RPMI8226 (cell line): ENCODE measurements at regions not wholly inside any gene's neighbourhood (a gene's known extent, or its start where the extent isn't known, plus 50 kb on each side); places are given as distances from the start of the nearest gene placed in this dataset.
"Not testable (repeated sequence)": the region's sequence is repeated elsewhere in the genome, so short reads cannot be mapped to it uniquely, and the experiment has no call there.

Experiments used
- DNase-seq: peaks from one replicate; pipeline ENCODE4 v3.0.0-alpha.2; 2015

- DNase-seq = no peak
These were observed 67.4 kb upstream of the ADGRA1 start for GRCh38 chr10:133020193-133020817.

DNA sequence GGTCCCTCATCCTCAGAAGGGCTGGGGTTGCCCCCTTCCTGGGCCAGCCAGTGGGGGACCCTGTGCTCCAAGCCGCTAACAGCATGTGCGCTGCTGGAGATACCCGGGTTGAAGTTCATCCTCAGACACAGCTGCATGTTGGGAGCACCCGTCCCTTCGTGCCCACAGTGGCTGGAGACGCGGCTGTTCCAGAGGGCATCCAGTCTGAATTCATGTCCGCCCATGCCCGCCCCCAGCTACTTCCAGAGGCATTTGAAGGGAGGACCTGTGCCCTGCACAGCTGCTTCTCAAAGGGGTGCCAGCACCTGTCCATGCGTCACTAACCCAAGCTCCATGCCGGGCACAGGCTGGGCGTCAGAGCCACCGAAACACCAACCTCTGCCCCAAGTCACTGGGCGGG, 68.1 kb upstream of the ADGRA1 start:
- DNase-seq = no peak

DNA sequence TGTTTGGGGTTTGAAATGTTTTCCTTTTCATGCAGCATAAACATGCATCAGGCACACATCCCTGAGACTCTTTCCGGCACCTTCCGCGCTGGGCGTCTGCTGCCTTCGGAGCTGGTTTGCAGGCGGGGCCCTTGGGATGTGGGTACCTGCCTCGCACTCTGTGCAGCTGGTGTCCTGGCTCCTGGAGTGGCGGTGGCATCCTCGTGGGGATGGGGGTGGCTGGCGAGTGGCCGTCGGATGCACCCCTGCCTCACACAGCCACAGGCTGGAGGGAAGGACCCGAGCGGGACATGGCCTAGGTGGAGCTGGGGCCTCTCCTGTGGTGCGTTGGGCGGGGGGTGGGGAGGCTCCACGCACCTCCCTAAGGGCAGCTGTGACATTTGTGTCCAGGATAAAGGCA, 68.5 kb upstream of the ADGRA1 start:
- DNase-seq = no peak

GRCh38 chr10:133018491-133018890, 69.2 kb upstream of the ADGRA1 start:
- no peak for DNase-seq

DNA sequence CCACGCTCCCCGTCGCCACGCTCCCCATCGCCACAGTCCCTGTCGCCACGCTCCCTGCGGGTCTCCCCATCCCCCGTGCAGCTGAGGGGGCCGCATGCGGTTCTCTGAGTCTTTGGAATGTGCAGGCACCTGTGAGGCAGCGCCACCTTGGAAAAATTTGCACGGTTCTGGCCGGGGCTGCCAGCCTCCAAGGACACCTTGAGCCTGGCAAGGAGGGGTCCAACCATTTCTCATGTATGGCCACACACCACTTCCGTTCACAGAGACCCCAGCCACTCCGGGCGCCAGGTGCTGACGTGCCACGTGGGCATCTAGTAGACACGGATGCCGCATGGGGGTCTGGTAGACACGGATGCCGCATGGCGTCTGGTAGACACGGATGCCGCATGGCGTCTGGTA, 70.5 kb upstream of the ADGRA1 start:
- no peak for DNase-seq

- DNase-seq = no peak
These were observed 71.1 kb upstream of the ADGRA1 start for GRCh38 chr10:133016493-133017202.

DNA sequence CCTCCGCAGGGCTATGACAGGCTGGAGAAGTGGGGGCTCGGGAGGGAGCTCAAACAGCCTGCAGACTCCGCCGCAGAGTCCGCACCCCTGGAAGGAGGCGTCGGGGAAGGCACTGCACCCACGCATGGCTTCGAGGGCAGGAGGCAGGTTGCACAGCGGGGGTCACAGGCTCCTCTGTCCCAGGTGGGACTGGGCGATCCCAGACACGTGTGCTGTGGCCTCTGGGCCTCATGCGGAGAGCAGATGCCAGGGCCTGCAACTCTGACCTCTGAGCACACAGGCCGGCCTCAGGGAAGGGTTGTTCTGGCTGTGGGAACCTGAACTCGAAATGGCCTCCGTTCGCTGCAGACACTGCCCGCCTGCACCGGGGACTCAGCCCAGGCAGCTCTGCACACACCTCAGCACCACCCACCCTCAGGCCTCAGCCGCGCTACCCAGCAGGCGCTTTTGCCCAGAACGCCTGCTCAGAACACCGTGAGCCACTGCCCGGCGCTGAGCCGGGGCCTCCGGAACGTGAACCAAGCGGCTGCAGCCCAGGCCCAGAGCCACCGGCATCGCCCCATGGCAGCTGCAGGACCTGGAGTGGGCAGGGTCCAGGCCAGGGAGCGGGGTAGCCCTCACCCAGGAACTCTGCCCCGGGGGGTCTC, 71.8 kb upstream of the ADGRA1 start:
- DNase-seq = no peak

GRCh38 chr10:133015321-133015720, 72.4 kb upstream of the ADGRA1 start:
- no peak for DNase-seq

- DNase-seq = no peak
These were observed 72.2 kb upstream of the CFAP46 start for GRCh38 chr10:133014416-133015210.

GRCh38 chr10:133013463-133013862, 71.1 kb upstream of the CFAP46 start:
- DNase-seq = no peak

GRCh38 chr10:133012573-133013359, 70.4 kb upstream of the CFAP46 start:
- no peak for DNase-seq

DNA sequence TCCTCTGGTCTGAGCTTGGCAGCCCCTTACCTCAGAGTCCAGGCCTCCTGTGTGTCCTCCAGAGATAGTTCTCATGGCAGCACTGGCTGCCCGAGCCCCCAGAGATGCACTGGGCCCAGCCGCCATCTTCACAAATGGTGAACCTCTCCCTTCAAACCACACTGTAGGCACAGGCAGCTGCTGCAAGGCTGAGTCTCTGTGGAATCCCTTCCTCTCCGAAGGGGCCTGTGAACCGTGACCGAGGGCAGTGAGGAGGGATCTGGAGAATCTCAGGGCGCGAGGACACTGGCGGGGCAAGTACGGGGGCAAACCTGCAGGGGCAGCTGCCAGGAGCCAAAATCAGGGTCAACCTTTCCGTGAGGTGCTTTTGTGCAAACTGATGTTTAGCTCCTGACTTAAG, 69.5 kb upstream of the CFAP46 start:
- no peak for DNase-seq

DNA sequence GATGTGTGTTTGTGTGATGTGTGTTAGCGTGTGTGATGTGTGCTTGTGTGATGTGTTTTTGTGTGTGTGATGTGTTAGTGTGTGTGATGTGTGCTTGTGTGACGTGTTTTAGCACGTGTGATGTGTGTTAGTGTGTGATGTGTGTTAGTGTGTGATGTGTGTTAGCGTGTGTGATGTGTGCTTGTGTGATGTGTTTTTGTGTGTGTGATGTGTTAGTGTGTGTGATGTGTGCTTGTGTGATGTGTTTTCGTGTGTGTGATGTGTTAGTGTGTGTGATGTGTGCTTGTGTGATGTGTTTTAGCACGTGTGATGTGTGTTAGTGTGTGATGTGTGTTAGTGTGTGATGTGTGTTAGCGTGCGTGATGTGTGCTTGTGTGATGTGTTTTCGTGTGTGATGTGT, 69.0 kb upstream of the CFAP46 start:
- DNase-seq = not testable (repeated sequence)

DNA sequence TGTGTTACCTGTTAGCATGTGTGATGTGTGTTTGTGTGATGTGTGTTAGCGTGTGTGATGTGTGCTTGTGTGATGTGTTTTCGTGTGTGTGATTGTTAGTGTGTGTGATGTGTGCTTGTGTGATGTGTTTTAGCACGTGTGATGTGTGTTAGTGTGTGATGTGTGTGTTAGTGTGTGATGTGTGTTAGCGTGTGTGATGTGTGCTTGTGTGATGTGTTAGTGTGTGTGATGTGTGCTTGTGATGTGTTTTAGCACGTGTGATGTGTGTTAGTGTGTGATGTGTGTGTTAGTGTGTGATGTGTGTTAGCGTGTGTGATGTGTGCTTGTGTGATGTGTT, 68.4 kb upstream of the CFAP46 start:
- DNase-seq = not testable (repeated sequence)

- no peak for DNase-seq
These were observed 67.9 kb upstream of the CFAP46 start for GRCh38 chr10:133010095-133010842.

GRCh38 chr10:133009218-133009950, 67.0 kb upstream of the CFAP46 start:
- DNase-seq = peak; percentile 70

GRCh38 chr10:133008736-133009135, 66.4 kb upstream of the CFAP46 start:
- DNase-seq = no peak

DNA sequence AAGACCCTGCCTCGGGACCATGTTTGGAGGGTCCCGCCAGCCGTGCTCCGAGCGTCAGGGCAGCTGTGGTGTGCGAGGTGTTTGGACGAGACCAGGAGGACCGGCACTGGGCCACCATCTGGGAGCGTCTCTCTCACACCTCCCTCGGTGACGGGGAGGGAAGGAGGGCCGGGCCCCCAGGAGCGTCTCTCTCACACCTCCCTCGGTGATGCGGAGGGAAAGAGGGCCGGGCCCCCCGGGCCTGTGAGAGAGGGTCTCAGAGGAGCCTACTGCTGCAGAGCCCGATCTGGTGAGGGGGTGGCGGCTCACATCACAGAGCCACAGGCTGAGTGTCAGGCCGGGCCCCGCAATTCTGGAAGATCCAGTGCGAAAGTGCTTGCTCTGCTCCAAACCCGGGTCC, 65.8 kb upstream of the CFAP46 start:
- DNase-seq = no peak

DNA sequence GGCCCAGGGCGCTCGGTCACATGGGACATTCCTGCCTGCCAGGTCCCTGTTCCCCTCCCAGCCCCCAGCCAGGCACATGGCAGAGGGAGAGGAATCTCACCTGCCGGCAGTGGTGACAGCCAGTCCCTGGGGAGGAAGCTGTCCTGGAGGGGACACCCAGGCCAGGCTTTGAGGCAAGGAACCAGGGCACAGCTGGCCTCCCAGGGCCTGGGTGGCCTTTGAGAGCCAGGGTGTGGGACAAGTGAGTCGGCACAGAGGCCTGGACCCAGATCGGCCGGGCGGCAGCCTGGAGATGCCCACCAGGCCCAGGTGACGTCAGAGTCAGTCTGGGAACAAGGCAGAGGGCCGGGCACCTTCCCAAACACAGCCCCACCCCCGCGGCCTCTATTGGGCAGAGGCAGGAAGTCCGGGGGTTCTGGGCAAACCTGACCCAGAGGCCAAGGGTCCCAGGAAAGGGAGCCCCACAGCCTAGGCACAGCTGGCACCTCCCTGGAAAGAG, 65.0 kb upstream of the CFAP46 start:
- no peak for DNase-seq

DNA sequence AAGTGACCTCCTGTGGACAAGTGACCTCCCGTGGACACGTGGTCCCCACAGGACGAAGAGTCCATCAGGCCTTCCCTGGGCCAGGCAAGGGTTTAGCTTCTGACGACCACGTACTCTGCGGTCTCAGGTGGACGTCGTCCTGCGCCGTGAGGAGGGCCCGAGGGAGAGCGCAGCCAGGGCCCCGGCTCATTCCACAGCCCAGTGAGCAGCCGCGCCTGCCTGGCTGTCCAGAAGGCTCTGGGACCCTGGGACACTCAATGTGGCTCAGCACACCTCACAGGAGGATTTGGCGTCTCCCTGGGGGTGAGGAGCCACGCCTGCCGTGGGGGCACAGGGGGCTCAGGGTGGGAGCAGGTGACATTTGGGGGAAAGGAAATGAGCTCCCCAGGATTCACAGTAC, 64.4 kb upstream of the CFAP46 start:
- no peak for DNase-seq

DNA sequence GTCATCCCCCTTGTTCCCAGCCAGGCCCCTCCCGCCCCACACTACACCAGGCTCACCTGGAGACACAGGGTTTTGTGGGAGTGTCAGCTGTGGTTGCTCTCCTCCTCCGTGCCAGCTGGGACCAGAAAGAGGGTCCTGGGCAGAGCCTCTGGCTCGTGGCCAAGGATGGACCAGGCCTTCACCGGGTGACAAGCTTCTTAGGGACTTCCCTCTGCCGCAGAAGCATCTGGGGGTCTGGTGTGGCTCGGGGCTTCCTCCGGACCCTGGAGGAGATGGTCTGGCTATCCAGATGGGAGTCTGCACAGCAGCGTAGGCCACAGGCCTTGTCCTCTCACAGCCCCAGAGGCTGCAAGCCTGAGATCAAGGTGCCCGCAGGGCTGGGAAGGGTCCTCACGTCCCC, 63.8 kb upstream of the CFAP46 start:
- no peak for DNase-seq
